Neural progenitor cell (in vitro differentiated cells): ENCODE measurements at regions not wholly inside any gene's neighbourhood (a gene's known extent, or its start where the extent isn't known, plus 50 kb on each side); places are given as distances from the start of the nearest gene placed in this dataset.

Source experiments
- DNase-seq: peaks from one replicate; pipeline ENCODE4 v3.0.0-alpha.2; 2016; ENCODE audit warnings: low spot score
- H2AFZ ChIP-seq: fragments of 200-600 bp; sonication (generic); replicated peaks from 2 replicates; pipeline ENCODE4 v1.6.1; 2016; ENCODE audit warnings: antibody characterized with exemption
- H3F3A ChIP-seq: fragments of 200-600 bp; sonication (generic); 2 replicates; pipeline ENCODE4 v1.6.1; 2016; ENCODE audit warnings: antibody characterized with exemption, low read depth
- H3K27ac ChIP-seq: fragments of 200-600 bp; sonication (generic); 2 replicates; pipeline ENCODE4 v1.5.1; 2016; ENCODE audit warnings: mild to moderate bottlenecking
- H3K27me3 ChIP-seq: fragments of 200-600 bp; sonication (generic); 2 replicates; pipeline ENCODE4 v1.6.1; 2016; ENCODE audit warnings: mild to moderate bottlenecking, moderate library complexity
- H3K36me3 ChIP-seq: fragments of 200-600 bp; sonication (generic); 2 replicates; pipeline ENCODE4 v1.5.1; 2016
- H3K4me1 ChIP-seq: fragments of 200-600 bp; sonication (generic); 2 replicates; pipeline ENCODE4 v1.6.1; 2016; ENCODE audit warnings: mixed run types
- H3K4me2 ChIP-seq: fragments of 200-600 bp; sonication (generic); 2 replicates; pipeline ENCODE4 v1.6.1; 2016
- H3K4me3 ChIP-seq: fragments of 200-600 bp; sonication (generic); 2 replicates; pipeline ENCODE4 v1.5.1; 2016
- H3K79me2 ChIP-seq: fragments of 200-600 bp; sonication (generic); 2 replicates; pipeline ENCODE4 v1.6.1; 2016; ENCODE audit warnings: low read depth
- H3K9ac ChIP-seq: fragments of 200-600 bp; sonication (generic); 2 replicates; pipeline ENCODE4 v1.6.1; 2016
- H3K9me3 ChIP-seq: fragments of 200-600 bp; sonication (generic); 2 replicates; pipeline ENCODE4 v1.5.1; 2016; ENCODE audit warnings: low read depth
- H4K20me1 ChIP-seq: fragments of 200-600 bp; sonication (generic); 2 replicates; pipeline ENCODE4 v1.6.1; 2016; ENCODE audit warnings: low read depth
- H3K27ac Mint-ChIP-seq: 3 replicates; pipeline ENCODE4 v1.8.0; 2021; ENCODE audit warnings: mixed read lengths
- H3K27me3 Mint-ChIP-seq: 2 replicates; pipeline ENCODE4 v1.8.0; 2022; ENCODE audit warnings: low read depth, mild to moderate bottlenecking, inconsistent platforms, moderate library complexity, mixed read lengths; ENCODE audit not compliant: insufficient read depth
- H3K36me3 Mint-ChIP-seq: 3 replicates; pipeline ENCODE4 v1.8.0; 2021; ENCODE audit warnings: mixed read lengths
- H3K4me1 Mint-ChIP-seq: 3 replicates; pipeline ENCODE4 v1.8.0; 2021; ENCODE audit warnings: mixed read lengths
- H3K4me3 Mint-ChIP-seq: 3 replicates; pipeline ENCODE4 v1.8.0; 2021; ENCODE audit warnings: mild to moderate bottlenecking, moderate library complexity, mixed read lengths
- H3K9me3 Mint-ChIP-seq: 3 replicates; pipeline ENCODE4 v1.8.0; 2020; ENCODE audit warnings: mixed read lengths
- EZH2 ChIP-seq: fragments of 200-600 bp; sonication (generic); IDR thresholded peaks from 2 replicates; pipeline ENCODE4 v1.6.1; 2017; ENCODE audit warnings: antibody characterized with exemption, mild to moderate bottlenecking, moderate library complexity
- EZH2phosphoT487 ChIP-seq: fragments of 200-600 bp; sonication (generic); IDR thresholded peaks from 2 replicates; pipeline ENCODE4 v1.6.1; 2017; ENCODE audit warnings: antibody characterized with exemption
- TF ChIP-seq, protein P1 (sequence below): fragments of 200-600 bp; sonication (generic); IDR thresholded peaks from 2 replicates; pipeline ENCODE4 v1.5.1; 2017; ENCODE audit warnings: antibody characterized with exemption, mild to moderate bottlenecking

DNA sequence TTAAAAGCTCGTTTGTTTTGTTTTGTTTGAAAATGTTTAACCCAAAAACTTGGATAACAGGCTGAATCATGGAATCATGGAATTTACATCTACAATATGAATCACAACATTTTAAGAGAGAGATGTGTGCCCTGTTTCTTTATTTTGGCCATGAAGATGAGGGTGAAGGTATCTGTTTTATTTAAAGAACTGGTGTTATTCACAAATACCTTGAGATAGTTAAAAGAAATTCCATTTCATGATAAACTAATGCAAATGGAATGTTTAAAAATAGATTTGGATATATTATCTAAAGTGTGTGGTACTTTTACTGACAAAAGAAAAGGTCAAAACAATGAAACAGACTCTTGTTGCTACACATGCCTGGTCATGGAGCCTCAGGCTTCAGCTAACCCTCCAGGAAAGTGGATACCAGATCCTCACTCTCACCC is 486.0 kb upstream of the CFAP20DC start:
- H3K27ac ChIP-seq = no peak overlapping the region
- TF ChIP-seq EZH2 = no peak
- TF ChIP-seq EZH2phosphoT487 = no peak
- TF ChIP-seq, protein P1, sequence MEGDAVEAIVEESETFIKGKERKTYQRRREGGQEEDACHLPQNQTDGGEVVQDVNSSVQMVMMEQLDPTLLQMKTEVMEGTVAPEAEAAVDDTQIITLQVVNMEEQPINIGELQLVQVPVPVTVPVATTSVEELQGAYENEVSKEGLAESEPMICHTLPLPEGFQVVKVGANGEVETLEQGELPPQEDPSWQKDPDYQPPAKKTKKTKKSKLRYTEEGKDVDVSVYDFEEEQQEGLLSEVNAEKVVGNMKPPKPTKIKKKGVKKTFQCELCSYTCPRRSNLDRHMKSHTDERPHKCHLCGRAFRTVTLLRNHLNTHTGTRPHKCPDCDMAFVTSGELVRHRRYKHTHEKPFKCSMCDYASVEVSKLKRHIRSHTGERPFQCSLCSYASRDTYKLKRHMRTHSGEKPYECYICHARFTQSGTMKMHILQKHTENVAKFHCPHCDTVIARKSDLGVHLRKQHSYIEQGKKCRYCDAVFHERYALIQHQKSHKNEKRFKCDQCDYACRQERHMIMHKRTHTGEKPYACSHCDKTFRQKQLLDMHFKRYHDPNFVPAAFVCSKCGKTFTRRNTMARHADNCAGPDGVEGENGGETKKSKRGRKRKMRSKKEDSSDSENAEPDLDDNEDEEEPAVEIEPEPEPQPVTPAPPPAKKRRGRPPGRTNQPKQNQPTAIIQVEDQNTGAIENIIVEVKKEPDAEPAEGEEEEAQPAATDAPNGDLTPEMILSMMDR = no peak
- Mint-ChIP-seq H3K36me3 (no peaks in the 10 kb centered on the region), H3K27me3 (peaks cover 2% of the 10 kb centered on the region), H3K9me3 (no peaks in the 10 kb centered on the region), H3K4me3 (no peak overlapping the region), H3K4me1 (peaks cover 23% of the 10 kb centered on the region), H3K27ac (no peak overlapping the region)
- no peaks in the 10 kb centered on the region for H3K79me2 ChIP-seq
- H3K4me1 ChIP-seq = peaks cover 10% of the 10 kb centered on the region
- no peak overlapping the region for H3K4me2 ChIP-seq
- no peaks in the 10 kb centered on the region for H3K9me3 ChIP-seq
- H3K4me3 ChIP-seq = no peak overlapping the region
- H2AFZ ChIP-seq = no peak overlapping the region
- H3K36me3 ChIP-seq = no peaks in the 10 kb centered on the region
- H3K27me3 ChIP-seq = no peaks in the 10 kb centered on the region
- H3K9ac ChIP-seq = no peak overlapping the region
- no peak for DNase-seq
- no peaks in the 10 kb centered on the region for H3F3A ChIP-seq
- H4K20me1 ChIP-seq = no peaks in the 10 kb centered on the region

GRCh38 chr3:59531994-59532393 is 482.2 kb upstream of the CFAP20DC start:
- Histone ChIP-seq H3K4me1 (no peaks in the 10 kb centered on the region), H3K9me3 (no peaks in the 10 kb centered on the region), H3K27ac (no peak overlapping the region), H3F3A (no peaks in the 10 kb centered on the region), H3K4me3 (no peak overlapping the region), H3K36me3 (no peaks in the 10 kb centered on the region), H3K27me3 (no peaks in the 10 kb centered on the region), H3K79me2 (no peaks in the 10 kb centered on the region), H3K9ac (no peak overlapping the region), H2AFZ (no peak overlapping the region), H4K20me1 (no peaks in the 10 kb centered on the region), H3K4me2 (no peak overlapping the region)
- no peaks in the 10 kb centered on the region for H3K36me3 Mint-ChIP-seq
- TF ChIP-seq EZH2 (no peak), EZH2phosphoT487 (no peak)
- TF ChIP-seq, protein P1 = no peak
- H3K4me1 Mint-ChIP-seq = peaks cover 4% of the 10 kb centered on the region
- H3K4me3 Mint-ChIP-seq = no peak overlapping the region
- H3K27me3 Mint-ChIP-seq = peaks cover 2% of the 10 kb centered on the region
- no peak overlapping the region for H3K27ac Mint-ChIP-seq
- no peak for DNase-seq
- no peaks in the 10 kb centered on the region for H3K9me3 Mint-ChIP-seq

DNA sequence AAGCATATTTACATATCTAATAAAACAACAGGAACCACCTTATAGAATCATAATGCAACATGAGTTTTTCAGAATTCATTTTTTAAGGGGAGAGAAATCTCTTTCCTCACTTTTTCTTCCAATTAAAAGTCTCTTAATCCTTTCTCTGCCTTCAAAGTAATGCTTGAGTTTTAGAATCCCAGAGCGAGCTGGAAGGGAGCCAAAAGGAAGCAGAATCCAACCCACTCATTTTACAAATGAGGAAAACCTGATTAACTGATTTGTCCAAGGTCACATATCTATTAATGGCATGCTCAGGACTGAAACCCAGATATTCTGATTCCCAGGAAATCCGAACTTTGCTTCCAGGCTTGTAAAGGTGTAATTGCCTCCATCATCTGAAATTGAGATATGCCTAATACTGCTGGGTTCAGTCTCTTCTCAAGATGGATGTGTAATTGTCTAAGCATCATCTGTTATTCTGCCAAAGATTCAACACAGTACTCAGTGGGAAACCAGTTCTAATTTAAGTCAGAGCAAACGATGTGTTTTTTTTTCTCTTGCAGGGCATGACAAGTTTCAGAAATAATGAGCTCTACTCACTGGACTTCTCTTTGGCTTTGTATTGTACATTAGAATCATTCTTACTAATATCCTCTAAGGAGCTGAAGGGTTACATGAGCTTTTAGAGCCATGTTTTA is 481.4 kb upstream of the CFAP20DC start:
- Histone ChIP-seq H3K9ac (no peak overlapping the region), H3K27me3 (no peaks in the 10 kb centered on the region), H4K20me1 (no peaks in the 10 kb centered on the region), H3K9me3 (no peaks in the 10 kb centered on the region), H3K4me3 (no peak overlapping the region), H3K4me1 (no peaks in the 10 kb centered on the region), H3K4me2 (no peak overlapping the region), H2AFZ (no peak overlapping the region), H3F3A (no peaks in the 10 kb centered on the region), H3K79me2 (no peaks in the 10 kb centered on the region), H3K27ac (no peak overlapping the region), H3K36me3 (no peaks in the 10 kb centered on the region)
- TF ChIP-seq EZH2 (no peak), EZH2phosphoT487 (no peak)
- TF ChIP-seq, protein P1 = no peak
- H3K4me3 Mint-ChIP-seq = no peak overlapping the region
- DNase-seq = no peak
- H3K36me3 Mint-ChIP-seq = no peaks in the 10 kb centered on the region
- H3K9me3 Mint-ChIP-seq = no peaks in the 10 kb centered on the region
- H3K27me3 Mint-ChIP-seq = peaks cover 2% of the 10 kb centered on the region
- peaks cover 4% of the 10 kb centered on the region for H3K4me1 Mint-ChIP-seq
- H3K27ac Mint-ChIP-seq = no peak overlapping the region
